Retinal pigment epithelial cell (primary cell): ENCODE measurements at regions not wholly inside any gene's neighbourhood (a gene's known extent, or its start where the extent isn't known, plus 50 kb on each side); places are given as distances from the start of the nearest gene placed in this dataset.

ENCODE experiments used
- DNase-seq: peaks from one replicate; pipeline ENCODE4 v3.0.0-alpha.2; 2010; ENCODE audit warnings: low read depth
- H3K4me3 ChIP-seq: 2 replicates; pipeline ENCODE4 v1.5.1; 2011; ENCODE audit warnings: mild to moderate bottlenecking, low read length, control low read depth, moderate library complexity
- TF ChIP-seq, protein P1 (sequence below): conservative IDR thresholded peaks from 2 replicates; pipeline ENCODE4 v1.5.1; 2011; ENCODE audit warnings: low read depth, low read length, control low read depth, inconsistent platforms

- no peak for DNase-seq
- TF ChIP-seq, protein P1, sequence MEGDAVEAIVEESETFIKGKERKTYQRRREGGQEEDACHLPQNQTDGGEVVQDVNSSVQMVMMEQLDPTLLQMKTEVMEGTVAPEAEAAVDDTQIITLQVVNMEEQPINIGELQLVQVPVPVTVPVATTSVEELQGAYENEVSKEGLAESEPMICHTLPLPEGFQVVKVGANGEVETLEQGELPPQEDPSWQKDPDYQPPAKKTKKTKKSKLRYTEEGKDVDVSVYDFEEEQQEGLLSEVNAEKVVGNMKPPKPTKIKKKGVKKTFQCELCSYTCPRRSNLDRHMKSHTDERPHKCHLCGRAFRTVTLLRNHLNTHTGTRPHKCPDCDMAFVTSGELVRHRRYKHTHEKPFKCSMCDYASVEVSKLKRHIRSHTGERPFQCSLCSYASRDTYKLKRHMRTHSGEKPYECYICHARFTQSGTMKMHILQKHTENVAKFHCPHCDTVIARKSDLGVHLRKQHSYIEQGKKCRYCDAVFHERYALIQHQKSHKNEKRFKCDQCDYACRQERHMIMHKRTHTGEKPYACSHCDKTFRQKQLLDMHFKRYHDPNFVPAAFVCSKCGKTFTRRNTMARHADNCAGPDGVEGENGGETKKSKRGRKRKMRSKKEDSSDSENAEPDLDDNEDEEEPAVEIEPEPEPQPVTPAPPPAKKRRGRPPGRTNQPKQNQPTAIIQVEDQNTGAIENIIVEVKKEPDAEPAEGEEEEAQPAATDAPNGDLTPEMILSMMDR, result no peak
- no peak overlapping the region for H3K4me3 ChIP-seq
Observed at GRCh38 chr11:19352072-19352770, 111.5 kb upstream of the E2F8 start.

GRCh38 chr11:19351426-19351825 is 110.7 kb upstream of the E2F8 start:
- no peak for DNase-seq
- H3K4me3 ChIP-seq, result no peak overlapping the region
- TF ChIP-seq, protein P1, result no peak

DNA sequence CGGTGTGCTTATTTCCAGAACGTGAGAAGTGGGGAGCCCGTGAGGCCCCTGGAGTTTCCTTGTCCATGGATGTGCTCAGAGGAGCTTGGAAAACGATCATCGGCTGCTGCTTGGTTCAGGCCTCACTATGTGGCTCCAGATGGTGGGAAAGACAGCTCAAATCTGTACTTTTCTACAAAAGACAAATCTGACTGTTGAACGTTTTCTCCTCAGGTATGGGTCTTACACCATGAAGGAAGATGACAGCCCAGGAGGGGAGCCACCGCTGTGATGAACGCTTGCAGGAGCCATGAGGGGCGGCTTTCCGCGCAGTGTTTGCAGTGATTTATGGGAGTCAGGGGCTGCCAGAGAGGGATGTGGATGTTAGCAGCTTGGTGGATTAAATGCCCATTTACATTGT is 109.4 kb upstream of the E2F8 start:
- no peak overlapping the region for H3K4me3 ChIP-seq
- DNase-seq, result no peak
- TF ChIP-seq, protein P1, result no peak

DNA sequence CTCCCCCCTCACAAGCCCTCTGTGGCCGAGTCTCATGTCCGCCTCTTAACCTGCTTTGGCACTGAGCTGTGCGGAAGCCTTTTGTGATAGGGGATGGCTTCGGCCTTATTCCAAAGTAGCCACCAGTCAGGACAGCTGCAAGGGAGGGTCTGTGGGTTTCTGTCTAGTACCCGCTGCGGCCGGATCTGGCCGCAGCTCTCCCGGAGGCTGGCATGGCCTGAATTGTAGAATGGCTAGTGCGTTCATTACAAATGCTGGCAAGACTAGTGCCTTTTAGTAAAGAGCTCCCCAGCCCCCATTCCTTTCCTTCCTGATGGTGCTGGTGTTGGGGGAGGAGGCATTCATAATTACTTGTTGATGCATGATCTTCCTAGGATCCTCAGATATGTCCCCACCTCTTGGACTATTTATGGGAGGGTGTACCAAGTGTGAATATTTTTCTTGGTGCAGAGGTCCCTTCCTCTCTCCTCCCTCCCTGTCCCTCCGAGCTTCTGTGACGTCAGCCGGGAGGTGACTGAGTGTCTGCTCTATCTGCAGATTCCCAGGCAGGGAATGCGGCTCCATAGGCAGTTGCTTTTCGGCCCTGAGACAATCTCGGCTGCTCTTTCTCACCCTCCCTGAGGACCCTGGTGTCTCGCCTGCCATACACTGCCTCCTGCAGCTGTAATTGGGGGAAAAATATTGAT is 108.7 kb upstream of the E2F8 start:
- no peak for DNase-seq
- TF ChIP-seq, protein P1, result no peak
- H3K4me3 ChIP-seq, result no peak overlapping the region

DNA sequence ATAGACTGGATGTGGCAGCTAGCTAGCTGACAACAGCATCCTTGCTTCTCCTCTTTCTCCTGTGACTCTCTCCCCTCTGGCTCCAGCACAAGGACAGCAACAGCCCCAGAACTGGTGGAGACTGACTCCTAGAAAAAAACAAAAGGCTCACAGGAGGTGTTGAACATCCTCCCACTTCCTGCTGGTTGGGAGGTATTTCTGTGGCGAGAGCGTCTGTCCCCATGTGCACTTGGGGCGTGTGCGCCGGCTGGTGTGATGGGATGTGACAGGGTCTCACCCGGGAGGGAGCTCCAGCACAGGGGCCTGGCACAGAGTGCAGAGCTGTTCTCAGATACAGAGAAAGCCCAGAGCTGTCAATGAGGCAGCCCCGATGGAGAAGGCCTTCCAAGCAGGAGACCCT is 107.2 kb upstream of the E2F8 start:
- TF ChIP-seq, protein P1, result no peak
- no peak overlapping the region for H3K4me3 ChIP-seq
- DNase-seq, result no peak

GRCh38 chr11:19345848-19346681 is 105.3 kb upstream of the E2F8 start:
- DNase-seq, result no peak
- TF ChIP-seq, protein P1, result no peak
- peak overlapping the region; percentile 17 for H3K4me3 ChIP-seq
